Activated CD4-positive, alpha-beta T cell treated with anti-CD3 and anti-CD28 coated beads, Interleukin-2, amount 50 U/mL, for 16 hours (primary cell): ENCODE measurements at regions not wholly inside any gene's neighbourhood (a gene's known extent, or its start where the extent isn't known, plus 50 kb on each side); places are given as distances from the start of the nearest gene placed in this dataset.

ENCODE experiments used
- DNase-seq: peaks from one replicate; pipeline ENCODE4 v3.0.0-alpha.2; 2020

GRCh38 chr7:32169228-32169627 lies 99.0 kb upstream of the PDE1C start:
- DNase-seq: no peak

GRCh38 chr7:32167815-32168214 lies 97.6 kb upstream of the PDE1C start:
- no peak for DNase-seq

- DNase-seq: no peak
These were observed 97.0 kb upstream of the PDE1C start for GRCh38 chr7:32167256-32167655.

DNA sequence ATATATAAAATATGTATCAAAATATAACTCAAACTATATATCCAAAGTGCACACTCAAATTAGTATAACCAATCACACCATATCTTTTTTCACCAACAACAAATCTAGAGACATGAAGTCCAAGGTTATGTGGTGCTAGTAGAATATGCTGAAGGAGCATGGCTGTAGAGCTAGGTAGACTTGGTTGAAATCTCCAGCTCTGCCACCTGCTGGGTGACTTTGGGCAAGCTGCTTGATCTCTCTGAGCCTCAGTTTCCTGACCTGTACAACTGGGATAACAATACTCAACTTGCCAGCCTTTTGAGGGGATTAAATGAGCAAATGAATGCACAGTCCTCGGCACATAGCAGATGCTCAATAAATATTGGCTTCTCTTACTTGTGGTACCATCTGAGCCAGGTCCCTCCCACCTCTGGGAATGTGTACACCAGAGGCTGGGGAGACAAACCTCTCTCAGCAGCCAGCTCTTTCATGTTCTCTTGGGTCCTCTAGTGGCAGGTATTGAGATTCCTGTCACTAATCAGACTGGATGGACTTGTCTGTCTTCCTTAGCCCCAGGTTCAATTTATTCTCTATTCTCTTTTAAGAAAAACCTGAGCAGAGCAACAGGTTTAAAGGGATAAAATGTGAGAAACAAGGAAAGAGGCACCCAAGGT lies 94.3 kb upstream of the PDE1C start:
- DNase-seq: no peak

GRCh38 chr7:32163896-32164295 lies 93.7 kb upstream of the PDE1C start:
- no peak for DNase-seq

DNA sequence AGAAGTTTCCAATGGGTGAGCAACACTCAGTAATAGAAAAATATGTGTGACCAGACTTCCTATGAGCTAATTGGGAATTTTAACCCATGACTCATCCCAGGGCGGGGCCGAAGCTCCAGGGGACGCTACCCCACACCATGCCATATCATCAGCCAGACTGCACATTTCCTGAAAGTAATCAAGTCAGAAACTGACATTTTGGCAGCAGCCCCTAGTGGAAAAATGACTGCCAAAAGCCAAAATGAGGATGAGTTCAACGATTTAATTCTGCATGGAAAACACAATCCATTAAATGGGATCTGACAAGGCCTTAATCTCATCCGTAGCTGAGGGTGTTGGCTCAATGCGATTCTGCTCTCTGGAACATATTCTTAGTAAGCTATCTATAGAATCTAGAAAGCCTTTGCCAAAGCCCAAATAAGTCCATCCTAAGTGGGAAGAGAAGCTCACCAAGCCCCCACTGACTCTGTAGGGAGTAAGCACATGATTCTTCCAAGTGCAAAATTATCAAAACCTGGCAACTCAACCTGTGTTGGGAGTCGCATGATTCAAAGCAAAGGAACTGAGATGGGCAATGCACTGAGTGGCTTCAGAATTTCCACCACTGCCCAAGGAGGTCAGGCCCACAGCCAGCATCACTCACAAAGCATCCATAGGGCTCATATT lies 93.1 kb upstream of the PDE1C start:
- DNase-seq: no peak

DNA sequence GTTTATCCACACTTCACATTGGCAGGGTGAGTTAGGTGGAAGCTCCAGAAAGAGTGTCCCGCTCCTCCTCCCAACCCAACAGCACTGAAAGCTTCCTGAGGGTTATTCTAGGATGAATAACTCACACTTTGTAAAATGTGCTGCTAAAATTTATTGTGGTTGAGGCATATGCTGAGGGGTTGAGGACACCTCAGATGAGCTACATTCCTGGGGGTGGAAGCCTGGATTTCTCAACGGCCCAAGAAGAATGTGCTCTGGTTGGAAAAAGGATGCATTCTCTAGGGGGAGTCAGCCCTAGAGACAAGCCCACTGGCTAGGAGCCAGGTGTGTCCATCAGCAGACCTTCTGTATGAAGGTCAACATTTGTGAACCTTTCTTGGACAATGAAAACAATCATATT lies 91.5 kb upstream of the PDE1C start:
- no peak for DNase-seq

DNA sequence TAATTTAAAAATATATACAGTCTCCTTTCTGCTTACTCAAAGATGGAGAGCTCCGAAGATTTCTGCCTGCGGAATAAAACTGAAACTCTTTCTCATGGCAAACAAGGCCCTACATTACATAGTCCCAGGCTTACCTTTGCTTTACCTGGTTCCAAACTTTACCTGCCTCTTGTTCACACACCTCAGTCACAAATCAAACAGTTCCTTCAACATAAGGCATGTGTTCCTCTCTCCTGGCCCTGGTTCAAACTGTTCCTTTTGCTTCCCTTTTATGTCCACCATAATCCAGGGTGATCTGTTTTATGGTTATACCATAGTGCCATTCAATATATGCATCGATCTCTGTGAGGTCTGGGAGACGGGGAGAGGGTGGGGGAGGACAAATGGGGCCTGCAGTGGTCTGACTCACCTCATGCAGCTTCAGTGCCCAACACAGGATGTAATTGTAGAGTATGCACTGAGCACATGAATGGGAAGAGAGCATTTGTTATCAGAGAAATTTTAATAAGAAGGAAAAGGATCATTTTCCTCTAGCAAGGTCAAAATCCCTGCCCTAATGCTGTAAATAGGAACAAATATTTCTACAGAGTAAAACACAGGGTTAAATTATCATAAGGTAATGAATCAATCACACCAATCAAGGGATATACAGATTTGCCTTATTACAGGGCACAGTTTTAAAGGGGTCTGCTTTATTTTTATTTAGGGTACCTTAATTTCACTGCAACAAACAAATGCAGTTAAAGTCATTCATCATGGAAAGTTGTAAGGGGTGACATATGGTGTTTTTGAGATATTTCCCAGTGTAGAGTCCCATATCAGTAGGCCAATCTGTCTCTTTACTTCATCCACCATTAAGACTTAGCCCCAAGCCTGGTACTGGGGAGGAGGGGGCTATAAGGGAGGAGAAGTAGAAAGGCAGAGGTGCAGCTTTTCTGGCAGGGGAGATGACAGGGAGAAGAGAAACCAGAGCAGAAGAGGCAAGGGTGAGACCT lies 88.8 kb upstream of the PDE1C start:
- DNase-seq: no peak

GRCh38 chr7:32158076-32158475 lies 87.9 kb upstream of the PDE1C start:
- DNase-seq: no peak

GRCh38 chr7:32155712-32156111 lies 85.5 kb upstream of the PDE1C start:
- DNase-seq: no peak

DNA sequence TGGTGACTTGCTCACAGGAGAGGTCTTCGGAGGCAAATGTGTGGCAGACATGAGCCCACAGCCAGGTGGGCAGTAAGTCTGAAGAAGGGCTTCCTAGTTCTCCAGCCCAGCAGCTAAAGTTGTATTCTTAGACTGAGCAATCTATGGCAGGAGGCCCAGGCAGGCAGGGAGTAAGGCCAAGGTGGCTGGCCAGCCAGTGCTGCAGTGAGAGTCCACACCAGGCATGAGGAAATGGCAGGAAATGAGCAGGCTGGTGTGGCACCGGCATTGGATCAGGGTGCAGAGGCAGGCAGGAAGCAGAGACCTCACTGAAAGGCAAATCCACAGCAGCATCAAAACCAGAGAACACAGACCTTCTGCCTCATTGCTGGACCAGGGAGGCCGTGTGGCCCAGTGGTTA lies 84.6 kb upstream of the PDE1C start:
- no peak for DNase-seq

DNA sequence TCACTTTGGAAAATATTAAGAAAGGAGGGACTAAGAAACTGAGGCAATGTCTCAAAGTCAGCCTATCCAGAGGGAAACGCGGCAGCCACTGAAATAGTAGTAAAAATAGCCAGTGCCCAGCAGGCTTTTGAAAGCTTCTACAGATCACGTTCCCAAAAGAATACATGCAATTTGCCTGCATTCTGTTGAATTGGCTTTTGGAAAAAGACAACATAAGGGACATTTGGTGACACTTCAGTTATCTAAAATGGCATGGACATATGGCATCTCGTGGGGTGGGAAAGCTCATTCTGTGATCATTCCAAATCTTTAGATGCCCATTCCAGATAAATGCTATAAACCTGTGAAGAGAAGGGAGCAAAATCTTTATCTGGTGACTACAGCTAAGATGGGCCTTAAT lies 82.8 kb upstream of the PDE1C start:
- no peak for DNase-seq

- no peak for DNase-seq
These were observed 82.4 kb upstream of the PDE1C start for GRCh38 chr7:32152576-32152975.

GRCh38 chr7:32150589-32150988 lies 80.4 kb upstream of the PDE1C start:
- DNase-seq: no peak

- no peak for DNase-seq
These were observed 79.8 kb upstream of the PDE1C start for GRCh38 chr7:32150039-32150438.

DNA sequence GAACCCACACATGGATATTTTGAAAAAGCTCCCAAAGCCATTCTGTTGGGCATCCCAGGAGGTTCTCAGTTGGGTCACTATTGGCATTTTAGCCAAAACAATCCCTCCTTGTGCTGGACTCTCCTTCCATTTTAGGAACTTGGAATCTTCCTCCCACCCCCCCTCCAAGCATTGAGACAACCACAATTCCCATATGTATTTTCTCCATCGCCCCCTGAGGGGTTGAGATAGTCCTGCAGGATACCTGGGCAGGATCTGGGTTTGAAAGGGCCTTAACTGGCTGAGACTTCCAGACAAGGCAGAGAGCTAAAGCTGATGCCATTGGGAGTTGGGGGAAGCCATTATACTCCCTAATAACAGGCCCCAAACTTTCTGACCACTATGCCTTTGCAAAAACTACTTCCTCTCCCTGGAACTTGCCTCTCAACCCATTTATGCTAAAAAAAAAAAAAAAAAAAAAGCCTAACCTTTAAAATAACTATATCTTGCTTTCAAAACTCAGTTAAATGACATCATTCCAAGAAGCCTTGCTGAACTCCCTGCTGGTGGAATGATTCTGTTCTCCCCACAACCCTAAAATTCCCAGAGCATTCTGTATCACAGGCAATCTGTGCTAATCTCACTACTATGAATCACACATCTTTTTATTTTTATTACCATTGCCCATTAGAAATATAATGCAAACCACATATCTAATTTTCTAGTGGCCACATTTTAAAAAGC lies 77.5 kb upstream of the PDE1C start:
- no peak for DNase-seq

GRCh38 chr7:32145911-32146310 lies 75.7 kb upstream of the PDE1C start:
- no peak for DNase-seq

- no peak for DNase-seq
These were observed 74.5 kb upstream of the PDE1C start for GRCh38 chr7:32144676-32145075.

DNA sequence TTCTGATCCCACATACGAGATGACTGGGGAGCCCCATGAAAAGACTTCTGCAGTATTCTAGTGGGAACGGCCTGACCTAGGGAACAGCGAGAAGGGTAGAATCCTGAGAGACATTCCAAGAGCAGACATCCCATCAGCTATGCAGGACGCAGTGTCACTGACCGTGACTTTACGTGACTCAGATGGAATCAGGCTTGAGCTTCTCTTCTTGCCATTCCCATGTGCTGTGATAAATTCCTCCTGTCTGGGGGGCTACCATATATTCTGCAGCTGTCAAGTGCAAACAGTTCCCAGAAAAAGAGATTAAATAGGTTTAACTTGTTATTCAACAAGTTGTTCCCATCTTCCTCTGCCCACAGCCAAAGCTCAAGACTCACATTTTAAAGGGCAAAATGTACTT lies 73.1 kb upstream of the PDE1C start:
- no peak for DNase-seq

DNA sequence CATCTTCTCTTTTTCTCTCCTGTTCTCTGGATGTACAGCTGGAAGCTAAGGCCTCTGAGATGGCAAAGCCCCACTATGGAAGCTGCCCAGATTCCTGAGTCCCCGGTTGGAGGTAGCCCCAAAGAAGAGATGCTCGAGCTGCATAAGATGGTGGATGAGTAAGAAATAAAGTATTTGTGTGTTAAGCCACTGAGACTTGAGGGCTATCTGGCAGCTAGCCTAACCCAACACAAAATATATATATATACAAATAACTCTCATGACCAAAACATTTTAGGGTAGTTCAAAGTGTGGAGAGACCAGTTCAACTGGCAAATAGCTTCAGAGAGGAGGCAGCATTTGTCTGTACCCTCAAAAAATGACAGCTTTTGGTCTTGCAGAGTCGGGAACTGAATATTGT lies 72.4 kb upstream of the PDE1C start:
- no peak for DNase-seq

- no peak for DNase-seq
These were observed 70.2 kb upstream of the PDE1C start for GRCh38 chr7:32140210-32140939.

DNA sequence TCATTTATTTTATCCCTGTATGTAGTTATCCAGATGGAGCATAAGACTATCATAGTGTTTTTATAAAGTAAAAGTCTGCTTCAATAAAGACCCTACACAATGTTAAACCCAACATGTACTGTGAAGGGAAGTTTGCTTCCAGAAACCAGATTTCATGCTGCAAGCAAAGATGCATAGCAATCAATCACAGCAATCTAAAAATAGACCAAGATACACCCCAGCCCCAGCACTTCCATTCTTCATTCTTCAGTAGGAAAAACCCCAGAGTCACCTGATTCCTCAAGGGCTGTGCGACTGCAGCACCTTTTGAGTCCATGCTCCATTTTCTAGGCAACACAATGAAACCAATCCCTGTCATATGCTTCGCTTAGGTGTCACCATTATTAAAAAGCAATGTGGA lies 66.9 kb upstream of the PDE1C start:
- DNase-seq: no peak
